K562 (cell line): ENCODE measurements at regions not wholly inside any gene's neighbourhood (a gene's known extent, or its start where the extent isn't known, plus 50 kb on each side); places are given as distances from the start of the nearest gene placed in this dataset.

ENCODE experiments used
- ATF4 ChIP-seq: fragments of 450-650 bp; formaldehyde crosslinking; IDR thresholded peaks from 2 replicates; pipeline ENCODE4 v1.4.0; 2022; ENCODE audit warnings: mild to moderate bottlenecking, moderate library complexity
- FUS ChIP-seq: fragments of 200-400 bp; formaldehyde crosslinking; optimal IDR thresholded peaks from 2 replicates; pipeline ENCODE3; 2017; ENCODE audit warnings: low read depth, low read length
- KLF16 ChIP-seq: IDR thresholded peaks from 2 replicates; pipeline ENCODE4 v1.6.1; 2016; ENCODE audit warnings: antibody characterized with exemption
- MITF ChIP-seq: IDR thresholded peaks from 2 replicates; pipeline ENCODE4 v1.6.1; 2014; ENCODE audit warnings: antibody characterized with exemption
- NR3C1 ChIP-seq: sonication (generic); formaldehyde crosslinking; IDR thresholded peaks from 2 replicates; pipeline ENCODE4 v1.8.1; 2022; ENCODE audit warnings: missing genetic modification reagents
- OTX1 ChIP-seq: fragments of 450-650 bp; formaldehyde crosslinking; IDR thresholded peaks from 2 replicates; pipeline ENCODE4 v1.4.0; 2022; ENCODE audit warnings: mild to moderate bottlenecking
- PBX2 ChIP-seq, 2 experiments: IDR thresholded peaks in 1 of 2; conservative IDR thresholded peaks in 1 of 2; 2 replicates each; pipeline ENCODE4 v1.6.1; 2016; ENCODE audit warnings: low read depth in 2 of 2, mild to moderate bottlenecking in 1 of 2, missing compliant biosample characterization in 1 of 2, missing genetic modification characterization in 1 of 2, moderate library complexity in 1 of 2
- PRMT5 ChIP-seq: sonication (generic); formaldehyde crosslinking; IDR thresholded peaks from 2 replicates; pipeline ENCODE4 v1.5.0; 2020; ENCODE audit warnings: missing genetic modification reagents
- PTBP1 ChIP-seq: fragments of 200-400 bp; formaldehyde crosslinking; IDR thresholded peaks from 2 replicates; pipeline ENCODE4 v1.6.1; 2017; ENCODE audit warnings: low read depth, low read length
- RFX5 ChIP-seq: IDR thresholded peaks from 2 replicates; pipeline ENCODE4 v1.6.1; 2011; ENCODE audit warnings: low read depth, mild to moderate bottlenecking, improper control_type of control experiment, low read length
- SMC3 ChIP-seq: conservative IDR thresholded peaks from 2 replicates; pipeline ENCODE4 v1.6.1; 2011; ENCODE audit warnings: low read depth, low read length, improper control_type of control experiment; ENCODE audit not compliant: insufficient read depth
- STAT6 ChIP-seq: sonication (generic); formaldehyde crosslinking; IDR thresholded peaks from 2 replicates; pipeline ENCODE4 v1.8.1; 2023; ENCODE audit warnings: mild to moderate bottlenecking, missing genetic modification reagents
- ZNF280A ChIP-seq: fragments of 450-650 bp; IDR thresholded peaks from 2 replicates; pipeline ENCODE4 v1.6.1; 2018; ENCODE audit warnings: mild to moderate bottlenecking, low read depth; ENCODE audit not compliant: partially characterized antibody
- ZNF589 ChIP-seq: fragments of 200-800 bp; sonication (Bioruptor generic); IDR thresholded peaks from 2 replicates; pipeline ENCODE4 v1.6.1; 2016; ENCODE audit warnings: low read depth, missing genetic modification characterization, missing compliant biosample characterization
- ZNF592 ChIP-seq: fragments of 450-650 bp; IDR thresholded peaks from 2 replicates; pipeline ENCODE4 v1.6.1; 2017; ENCODE audit warnings: antibody characterized with exemption, mild to moderate bottlenecking

GRCh38 chr16:55944377-55944802 lies 69.2 kb upstream of the CES5A start (continued):
- TF ChIP-seq ZNF592: no peak
- no peak for TF ChIP-seq MITF
- peak; percentile 64 for TF ChIP-seq SMC3
- no peak for TF ChIP-seq ZNF280A
- no peak for TF ChIP-seq NR3C1
- TF ChIP-seq OTX1 (CRISPR knock-in tag): no peak
- TF ChIP-seq ZNF589 (CRISPR knock-in tag): no peak
- TF ChIP-seq PRMT5: no peak
- no peak for TF ChIP-seq PBX2 (CRISPR knock-in tag; IDR thresholded peaks at IDR 0.05; ENCODE audit: low read depth)
- no peak for TF ChIP-seq PBX2 (tag; conservative IDR thresholded peaks at IDR 0.05; ENCODE audit: low read depth)
- no peak for TF ChIP-seq PTBP1
- no peak for TF ChIP-seq STAT6 (CRISPR knock-in tag)
- no peak for TF ChIP-seq FUS
- 0 out of 2 replicates have a peak, but pooled peaks have one; percentile 33 for TF ChIP-seq KLF16
- TF ChIP-seq RFX5: no peak
- no peak for TF ChIP-seq ATF4
